ENCODE measurements at regions not wholly inside any gene's neighbourhood (a gene's known extent, or its start where the extent isn't known, plus 50 kb on each side); places are given as distances from the start of the nearest gene placed in this dataset.

GRCh38 chr15:89399238-89400115 lies 64.9 kb upstream of the POLG start (continued):
- TF ChIP-seq PRDM1 (tag by site-specific recombination; IDR thresholded peaks at IDR 0.05) (0 out of 2 replicates have a peak, but pooled peaks have one; percentile 26), ZNF239 (tag by site-specific recombination; IDR thresholded peaks at IDR 0.05) (no peak), ZNF843 (tag by site-specific recombination; IDR thresholded peaks at IDR 0.05) (no peak), PRDM6 (tag by site-specific recombination; IDR thresholded peaks at IDR 0.05) (no peak), KLF16 (tag by site-specific recombination; IDR thresholded peaks at IDR 0.05) (peak; percentile 27; the same call in 1 of the 2 replicates), ZNF155 (tag by site-specific recombination; IDR thresholded peaks at IDR 0.05) (no peak), ZNF76 (tag by site-specific recombination; IDR thresholded peaks at IDR 0.05; ENCODE audit: borderline replicate concordance, low read depth) (peak; percentile 53; the same call in 1 of the 2 replicates), ZNF16 (tag by site-specific recombination; IDR thresholded peaks at IDR 0.05; ENCODE audit: low read depth) (no peak), SP7 (tag by site-specific recombination; IDR thresholded peaks at IDR 0.05) (peak; percentile 75), ZNF785 (tag by site-specific recombination; IDR thresholded peaks at IDR 0.05) (no peak), ZNF223 (tag by site-specific recombination; IDR thresholded peaks at IDR 0.05) (no peak), ZNF341 (tag by site-specific recombination; IDR thresholded peaks at IDR 0.05; ENCODE audit: low read depth) (peak; percentile 99), ZBTB17 (tag by site-specific recombination; IDR thresholded peaks at IDR 0.05) (peak; percentile 59), ZNF488 (tag by site-specific recombination; IDR thresholded peaks at IDR 0.05) (no peak), GLI4 (tag by site-specific recombination; IDR thresholded peaks at IDR 0.05) (0 out of 2 replicates have a peak, but pooled peaks have one; percentile 25), ZNF184 (tag by site-specific recombination; IDR thresholded peaks at IDR 0.05) (no peak), ZNF830 (tag by site-specific recombination; IDR thresholded peaks at IDR 0.05; ENCODE audit: low read depth) (no peak), ZNF221 (tag by site-specific recombination; IDR thresholded peaks at IDR 0.05; ENCODE audit: borderline replicate concordance) (no peak), ZNF175 (tag by site-specific recombination; IDR thresholded peaks at IDR 0.05) (no peak), ZNF792 (tag by site-specific recombination; IDR thresholded peaks at IDR 0.05) (no peak), ZBTB20 (tag by site-specific recombination; IDR thresholded peaks at IDR 0.05) (peak; percentile 69; the same call in 1 of the 2 replicates), ZNF404 (tag by site-specific recombination; IDR thresholded peaks at IDR 0.05) (no peak), MZF1 (tag by site-specific recombination; IDR thresholded peaks at IDR 0.05; ENCODE audit: borderline replicate concordance) (no peak), ZNF24 (tag by site-specific recombination; IDR thresholded peaks at IDR 0.05) (no peak), FEZF1 (tag by site-specific recombination; IDR thresholded peaks at IDR 0.05) (no peak), BCL11A (tag by site-specific recombination; IDR thresholded peaks at IDR 0.05; ENCODE audit: low read depth) (no peak; the same call in 1 of the 2 replicates), ZNF302 (tag by site-specific recombination; IDR thresholded peaks at IDR 0.05; ENCODE audit: low read depth) (no peak), ZXDB (tag by site-specific recombination; IDR thresholded peaks at IDR 0.05) (peak; percentile 70), ZNF510 (tag by site-specific recombination; IDR thresholded peaks at IDR 0.05; ENCODE audit: insufficient replicate concordance) (no peak), ZNF202 (tag by site-specific recombination; IDR thresholded peaks at IDR 0.05; ENCODE audit: borderline replicate concordance) (no peak), SCRT2 (tag by site-specific recombination; IDR thresholded peaks at IDR 0.05) (no peak), GLIS1 (tag by site-specific recombination; IDR thresholded peaks at IDR 0.05) (peak; percentile 35), ZNF624 (tag by site-specific recombination; IDR thresholded peaks at IDR 0.05) (no peak), SALL2 (tag by site-specific recombination; IDR thresholded peaks at IDR 0.05; ENCODE audit: borderline replicate concordance) (no peak), ZNF26 (tag by site-specific recombination; IDR thresholded peaks at IDR 0.05) (no peak), REPIN1 (tag by site-specific recombination; IDR thresholded peaks at IDR 0.05; ENCODE audit: low read depth) (0 out of 2 replicates have a peak, but pooled peaks have one; percentile 37)
- TF ChIP-seq, protein P1, sequence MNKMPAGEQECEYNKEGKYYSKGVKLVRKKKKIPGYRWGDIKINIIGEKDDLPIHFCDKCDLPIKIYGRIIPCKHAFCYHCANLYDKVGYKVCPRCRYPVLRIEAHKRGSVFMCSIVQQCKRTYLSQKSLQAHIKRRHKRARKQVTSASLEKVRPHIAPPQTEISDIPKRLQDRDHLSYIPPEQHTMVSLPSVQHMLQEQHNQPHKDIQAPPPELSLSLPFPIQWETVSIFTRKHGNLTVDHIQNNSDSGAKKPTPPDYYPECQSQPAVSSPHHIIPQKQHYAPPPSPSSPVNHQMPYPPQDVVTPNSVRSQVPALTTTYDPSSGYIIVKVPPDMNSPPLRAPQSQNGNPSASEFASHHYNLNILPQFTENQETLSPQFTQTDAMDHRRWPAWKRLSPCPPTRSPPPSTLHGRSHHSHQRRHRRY (tag by site-specific recombination; IDR thresholded peaks at IDR 0.05) = no peak
